NCI-H446 (cell line): ENCODE measurements at regions not wholly inside any gene's neighbourhood (a gene's known extent, or its start where the extent isn't known, plus 50 kb on each side); places are given as distances from the start of the nearest gene placed in this dataset.

Experiments
- DNase-seq, 2 experiments: peaks; one replicate each; lab custom pipeline; 2025; lab: John Stamatoyannopoulos, UW

DNA sequence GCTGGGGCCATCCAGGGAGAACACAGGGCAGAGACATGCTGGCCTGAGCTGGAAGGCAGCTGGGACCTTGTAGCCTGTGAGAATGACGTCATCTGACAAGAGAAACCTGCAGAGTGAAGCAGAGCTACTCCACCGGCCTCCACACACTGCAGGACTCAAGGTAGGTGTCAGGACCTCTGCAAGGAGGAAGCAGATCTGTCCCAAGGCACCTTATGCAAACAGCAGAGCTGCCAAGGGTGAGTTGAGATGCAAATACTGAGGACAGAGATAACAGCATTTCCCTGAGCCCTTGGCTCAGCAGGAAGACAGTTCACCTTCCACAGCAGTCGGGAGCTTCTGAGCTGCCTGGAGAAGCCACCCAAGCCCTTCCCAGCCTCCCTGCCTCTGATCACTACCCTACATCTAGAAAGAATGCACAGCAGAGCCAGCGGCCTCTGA is 51.9 kb upstream of the IGSF9B start:
- no peak for DNase-seq

GRCh38 chr11:134013518-134013917 is 55.4 kb upstream of the JAM3 start:
- DNase-seq = no peak

GRCh38 chr11:134014511-134014910 is 54.4 kb upstream of the JAM3 start:
- DNase-seq = peak in 1 of 2 experiments; percentile 46

DNA sequence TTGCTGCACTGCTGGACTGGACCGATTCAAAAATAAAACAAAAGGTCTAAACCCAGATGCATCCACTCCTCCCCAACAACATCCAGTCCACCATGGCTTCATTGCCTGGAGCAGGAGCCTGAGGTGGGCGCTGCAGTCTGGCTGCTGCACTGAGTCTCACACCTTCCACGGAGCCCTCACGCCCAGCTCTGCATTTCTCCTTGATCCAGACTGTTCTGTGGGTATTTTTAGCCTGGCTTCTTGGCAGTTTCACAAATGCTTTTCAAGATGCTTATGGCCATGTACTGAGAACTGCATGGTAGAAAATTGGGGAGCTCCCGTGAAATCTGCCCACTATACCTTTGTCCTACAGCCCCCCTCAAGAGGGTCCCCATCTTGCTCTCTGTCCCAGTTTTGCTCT is 53.3 kb upstream of the JAM3 start:
- no peak for DNase-seq

DNA sequence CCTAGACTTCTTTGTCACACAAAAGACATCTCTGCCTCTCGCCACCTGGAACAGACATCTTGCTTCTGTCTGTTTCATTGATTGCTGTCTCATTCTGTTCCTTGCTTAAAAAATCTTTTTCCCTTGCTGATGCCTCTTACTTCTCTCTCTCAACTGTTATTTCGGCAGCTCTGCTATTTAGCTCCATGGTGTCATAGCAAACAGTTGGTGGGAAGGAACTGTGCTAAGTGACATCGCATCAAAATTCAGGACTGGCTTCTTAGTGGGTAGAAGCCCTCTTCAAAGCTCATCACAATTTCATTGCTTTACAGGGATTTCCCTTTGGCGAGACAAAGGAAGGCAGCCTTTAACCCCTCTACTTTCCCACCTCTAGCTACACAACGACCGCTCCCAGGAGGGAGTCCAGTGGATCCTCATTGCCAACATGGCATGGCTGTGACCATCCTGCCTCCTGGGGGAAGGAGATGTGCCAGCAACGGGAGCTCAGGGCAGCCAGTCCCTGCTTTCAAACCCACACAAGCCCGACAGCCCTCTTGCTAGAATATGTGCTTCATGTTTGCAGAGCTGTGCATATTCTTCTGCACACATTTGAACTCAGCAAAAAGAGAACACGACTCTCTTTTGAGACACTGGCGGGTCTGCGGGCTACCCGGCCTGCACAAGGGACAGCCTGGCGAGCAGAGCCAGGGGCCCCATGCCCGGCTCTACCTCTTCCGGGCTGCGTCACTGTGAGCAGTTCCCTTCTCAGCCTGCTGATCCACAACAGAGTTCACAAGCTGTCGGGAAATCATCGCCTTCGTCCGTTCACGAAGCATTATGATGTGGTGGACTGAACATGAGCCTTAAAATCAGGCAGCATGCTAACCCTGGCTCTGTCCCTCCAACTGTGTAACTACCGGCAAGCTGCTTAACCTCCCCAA is 51.1 kb upstream of the JAM3 start:
- no peak for DNase-seq
